ELF-1 (cell line): ENCODE measurements at regions not wholly inside any gene's neighbourhood (a gene's known extent, or its start where the extent isn't known, plus 50 kb on each side); places are given as distances from the start of the nearest gene placed in this dataset.

Experiments used
- DNase-seq: peaks from one replicate; pipeline ENCODE4 v3.0.0-alpha.2; 2016; ENCODE audit warnings: low read depth, low spot score

DNA sequence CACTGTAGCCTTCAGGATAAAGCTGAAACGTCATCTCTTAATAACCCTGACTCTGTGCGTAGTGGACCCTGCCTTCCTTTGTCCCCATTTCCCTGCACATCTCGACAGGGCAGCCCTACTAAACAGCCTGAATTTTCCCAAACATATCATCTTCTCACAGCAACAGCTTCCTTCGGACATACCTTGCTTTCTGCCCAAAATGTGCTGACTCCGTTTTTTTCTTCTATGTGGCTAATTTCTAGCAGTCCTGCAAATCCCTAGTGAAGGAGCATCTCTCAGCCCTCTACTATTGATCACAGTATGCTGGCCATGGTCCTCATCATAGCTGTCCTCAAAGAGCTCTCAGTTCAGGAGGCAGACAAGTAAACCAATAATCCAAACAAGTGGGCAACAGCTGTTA lies 53.1 kb upstream of the PCED1B start:
- DNase-seq = no peak
